ENCODE measurements at regions not wholly inside any gene's neighbourhood (a gene's known extent, or its start where the extent isn't known, plus 50 kb on each side); places are given as distances from the start of the nearest gene placed in this dataset.
A peak's percentile ranks its signal among the peaks of the same experiment; 100 is the strongest.

- DNase-seq (ENCODE audit: low read depth, low spot score): no peak
- in situ Hi-C loops (cut with HindIII; ENCODE audit: low sequenced_read_pairs): no loop called here
- no peak overlapping the region for H3K4me3 ChIP-seq (ENCODE audit: low read depth, low read length)
Measured at GRCh38 chr11:26193694-26194365, 138.1 kb upstream of the ANO3 start.

GRCh38 chr11:26194881-26195280 lies 137.0 kb upstream of the ANO3 start:
- H3K4me3 ChIP-seq (ENCODE audit: low read depth, low read length): no peak overlapping the region
- TF ChIP-seq CTCF (IDR thresholded peaks at IDR 0.05; ENCODE audit: low read depth, low read length): no peak
- no peak for DNase-seq (ENCODE audit: low read depth, low spot score)
- in situ Hi-C loops (cut with HindIII; ENCODE audit: low sequenced_read_pairs): no loop called here

More at GRCh38 chr11:26193694-26194365, 138.1 kb upstream of the ANO3 start:
- TF ChIP-seq CTCF (IDR thresholded peaks at IDR 0.05; ENCODE audit: low read depth, low read length): no peak

GRCh38 chr11:26198532-26199096 lies 133.3 kb upstream of the ANO3 start:
- H3K4me3 ChIP-seq (ENCODE audit: low read depth, low read length): no peak overlapping the region
- in situ Hi-C loops (cut with HindIII; ENCODE audit: low sequenced_read_pairs): no loop called here
- TF ChIP-seq CTCF (IDR thresholded peaks at IDR 0.05; ENCODE audit: low read depth, low read length): no peak
- DNase-seq (ENCODE audit: low read depth, low spot score): no peak

GRCh38 chr11:26199331-26200095 lies 132.4 kb upstream of the ANO3 start:
- no peak overlapping the region for H3K4me3 ChIP-seq (ENCODE audit: low read depth, low read length)
- DNase-seq (ENCODE audit: low read depth, low spot score): peak; percentile 71
- TF ChIP-seq CTCF (IDR thresholded peaks at IDR 0.05; ENCODE audit: low read depth, low read length): no peak
- in situ Hi-C loops (cut with HindIII; ENCODE audit: low sequenced_read_pairs): no loop called here

GRCh38 chr11:26201411-26201810 lies 130.5 kb upstream of the ANO3 start:
- TF ChIP-seq CTCF (IDR thresholded peaks at IDR 0.05; ENCODE audit: low read depth, low read length): no peak
- in situ Hi-C loops (cut with HindIII; ENCODE audit: low sequenced_read_pairs): no loop called here

GRCh38 chr11:26202754-26203153 lies 129.2 kb upstream of the ANO3 start:
- in situ Hi-C loops (cut with HindIII; ENCODE audit: low sequenced_read_pairs): no loop called here

More at GRCh38 chr11:26201411-26201810, 130.5 kb upstream of the ANO3 start:
- H3K4me3 ChIP-seq (ENCODE audit: low read depth, low read length): no peak overlapping the region
- DNase-seq (ENCODE audit: low read depth, low spot score): peak; percentile 52

More at GRCh38 chr11:26202754-26203153, 129.2 kb upstream of the ANO3 start:
- no peak overlapping the region for H3K4me3 ChIP-seq (ENCODE audit: low read depth, low read length)
- TF ChIP-seq CTCF (IDR thresholded peaks at IDR 0.05; ENCODE audit: low read depth, low read length): no peak
- DNase-seq (ENCODE audit: low read depth, low spot score): no peak

Data from astrocyte of the spinal cord (primary cell).